ENCODE measurements at regions not wholly inside any gene's neighbourhood (a gene's known extent, or its start where the extent isn't known, plus 50 kb on each side); places are given as distances from the start of the nearest gene placed in this dataset.

DNA sequence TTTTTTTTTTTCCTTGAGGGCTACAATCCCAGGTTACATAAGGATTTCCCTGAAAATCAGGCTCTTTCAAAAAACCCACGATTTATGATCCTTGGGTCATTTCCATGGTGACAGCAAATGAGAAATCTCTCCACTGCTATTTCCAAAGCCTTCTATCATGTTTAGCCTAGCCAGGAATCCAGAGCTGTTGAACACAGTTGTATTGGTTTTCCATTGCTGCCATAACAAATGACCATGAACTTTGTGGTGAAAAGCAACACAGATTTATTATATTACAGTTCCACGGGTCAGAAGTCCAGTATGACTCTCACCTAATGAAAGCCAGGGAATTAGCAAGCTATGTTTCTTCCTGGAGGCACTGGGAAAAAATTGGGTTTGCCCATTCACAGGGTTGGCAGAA, 106.6 kb downstream of the MAF start:
- ATAC-seq (ENCODE audit: low FRiP score in 2 of 2) (no peak), DNase-seq (no peak)
- H3K27ac ChIP-seq, result no peak overlapping the region
- no peak overlapping the region for H3K4me3 ChIP-seq
- WGBS, 2 donors, result 56 to 94% methylated on average over 2 of the region's 2 CpGs
- H3K4me1 ChIP-seq, result peaks cover 0 to 7% (median 0%) of the 10 kb centered on the region in 4 donors
- TF ChIP-seq, protein P1, sequence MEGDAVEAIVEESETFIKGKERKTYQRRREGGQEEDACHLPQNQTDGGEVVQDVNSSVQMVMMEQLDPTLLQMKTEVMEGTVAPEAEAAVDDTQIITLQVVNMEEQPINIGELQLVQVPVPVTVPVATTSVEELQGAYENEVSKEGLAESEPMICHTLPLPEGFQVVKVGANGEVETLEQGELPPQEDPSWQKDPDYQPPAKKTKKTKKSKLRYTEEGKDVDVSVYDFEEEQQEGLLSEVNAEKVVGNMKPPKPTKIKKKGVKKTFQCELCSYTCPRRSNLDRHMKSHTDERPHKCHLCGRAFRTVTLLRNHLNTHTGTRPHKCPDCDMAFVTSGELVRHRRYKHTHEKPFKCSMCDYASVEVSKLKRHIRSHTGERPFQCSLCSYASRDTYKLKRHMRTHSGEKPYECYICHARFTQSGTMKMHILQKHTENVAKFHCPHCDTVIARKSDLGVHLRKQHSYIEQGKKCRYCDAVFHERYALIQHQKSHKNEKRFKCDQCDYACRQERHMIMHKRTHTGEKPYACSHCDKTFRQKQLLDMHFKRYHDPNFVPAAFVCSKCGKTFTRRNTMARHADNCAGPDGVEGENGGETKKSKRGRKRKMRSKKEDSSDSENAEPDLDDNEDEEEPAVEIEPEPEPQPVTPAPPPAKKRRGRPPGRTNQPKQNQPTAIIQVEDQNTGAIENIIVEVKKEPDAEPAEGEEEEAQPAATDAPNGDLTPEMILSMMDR (IDR thresholded peaks at IDR 0.05), result no peak
- TF ChIP-seq POLR2AphosphoS5 (IDR thresholded peaks at IDR 0.05), result no peak
- no peak for TF ChIP-seq POLR2A (IDR thresholded peaks at IDR 0.05)
- no peak for TF ChIP-seq EP300 (IDR thresholded peaks at IDR 0.05)
- H3K9me3 ChIP-seq, result no peaks in the 10 kb centered on the region
- no peaks in the 10 kb centered on the region for H3K36me3 ChIP-seq
- no peaks in the 10 kb centered on the region for H3K27me3 ChIP-seq

DNA sequence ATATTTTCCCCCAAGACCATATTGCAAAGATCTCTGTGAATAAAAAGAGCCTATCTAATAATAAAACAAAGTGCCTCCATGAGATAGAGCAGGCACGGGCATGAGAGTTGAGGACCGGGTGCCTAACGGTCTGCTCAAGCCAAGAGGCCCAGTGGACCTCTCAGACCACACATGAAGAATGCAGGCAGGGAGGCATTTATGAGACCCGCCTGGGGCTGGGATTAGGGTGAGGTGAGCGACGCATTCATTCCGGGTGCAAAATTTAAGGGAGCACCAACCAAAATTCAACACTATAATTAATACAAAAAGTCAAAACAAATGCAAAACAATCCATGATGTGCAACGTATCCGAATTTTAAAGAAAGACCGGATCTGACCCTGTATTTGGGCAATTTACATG, 108.5 kb downstream of the MAF start:
- no peaks in the 10 kb centered on the region for H3K4me1 ChIP-seq
- H3K4me3 ChIP-seq, result no peak overlapping the region
- no peaks in the 10 kb centered on the region for H3K36me3 ChIP-seq
- H3K27me3 ChIP-seq, result no peaks in the 10 kb centered on the region
- no peaks in the 10 kb centered on the region for H3K9me3 ChIP-seq
- DNase-seq, result no peak
- no peak overlapping the region for H3K27ac ChIP-seq
- WGBS, 2 donors, result 83 to 92% methylated on average over 10 of the region's 10 CpGs
- TF ChIP-seq EP300 (IDR thresholded peaks at IDR 0.05), result no peak
- TF ChIP-seq POLR2AphosphoS5 (IDR thresholded peaks at IDR 0.05), result no peak
- TF ChIP-seq, protein P1 (IDR thresholded peaks at IDR 0.05), result no peak
- no peak for ATAC-seq (ENCODE audit: low FRiP score in 2 of 2)

DNA sequence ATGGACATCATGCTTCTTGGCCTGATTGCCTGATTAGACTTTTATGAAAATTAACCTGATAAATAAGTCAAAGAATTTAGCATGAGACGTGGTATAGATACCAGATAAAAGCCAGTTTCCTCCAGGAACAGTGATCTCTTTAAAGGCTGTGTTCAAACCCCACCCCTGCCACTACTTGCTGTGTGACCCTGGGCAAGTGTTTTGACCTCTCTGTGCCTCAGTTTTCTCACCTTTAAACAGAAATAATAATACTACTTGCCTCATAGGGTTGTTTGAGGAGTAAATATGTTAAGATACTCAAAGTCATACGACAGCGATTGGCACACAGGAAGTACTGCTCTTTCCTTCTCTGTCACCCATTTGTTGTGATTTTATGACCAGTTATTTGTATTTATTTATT, 115.5 kb downstream of the MAF start:
- H3K27me3 ChIP-seq, result no peaks in the 10 kb centered on the region

DNA sequence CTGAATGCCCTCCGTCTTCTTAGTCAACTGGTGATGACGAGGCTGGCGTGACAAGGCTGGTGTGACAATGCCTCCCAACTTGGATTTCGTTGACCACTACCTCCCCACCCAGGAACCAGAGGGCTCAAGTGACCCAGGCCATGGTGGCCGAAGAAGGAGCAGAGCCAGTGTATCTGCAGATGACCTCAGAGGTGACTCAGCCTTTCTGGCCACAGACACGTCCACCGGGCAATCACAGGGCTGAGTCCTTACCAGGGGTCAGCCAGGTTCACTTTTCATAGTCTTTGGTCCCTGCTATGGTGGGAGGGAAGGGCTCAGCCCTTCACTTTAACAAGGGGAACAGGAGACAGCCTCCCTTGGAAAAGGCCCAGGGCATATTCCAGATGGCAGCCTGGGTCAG, 116.3 kb downstream of the MAF start:
- TF ChIP-seq, protein P1 (IDR thresholded peaks at IDR 0.05), result no peak
- TF ChIP-seq POLR2A (IDR thresholded peaks at IDR 0.05) (no peak), POLR2AphosphoS5 (IDR thresholded peaks at IDR 0.05) (no peak), EP300 (IDR thresholded peaks at IDR 0.05) (no peak)
- peak in 1 of 2 donors; percentile 13 for ATAC-seq (ENCODE audit: low FRiP score in 2 of 2)
- Histone ChIP-seq H3K4me1 (no peaks in the 10 kb centered on the region), H3K4me3 (no peak overlapping the region), H3K36me3 (no peaks in the 10 kb centered on the region), H3K9me3 (no peaks in the 10 kb centered on the region), H3K27me3 (no peaks in the 10 kb centered on the region), H3K27ac (no peak overlapping the region)
- no peak for DNase-seq
- 87 to 91% methylated on average over 4 to 7 of the region's 7 CpGs for WGBS, 2 donors

More for the DNA sequence above, 115.5 kb downstream of the MAF start:
- ATAC-seq (ENCODE audit: low FRiP score in 2 of 2) (no peak), DNase-seq (no peak)
- H3K4me1 ChIP-seq, result no peaks in the 10 kb centered on the region
- no peak overlapping the region for H3K27ac ChIP-seq
- 81 to 85% methylated on average over 3 of the region's 3 CpGs for WGBS, 2 donors
- H3K36me3 ChIP-seq, result no peaks in the 10 kb centered on the region
- no peak overlapping the region for H3K4me3 ChIP-seq
- TF ChIP-seq EP300 (IDR thresholded peaks at IDR 0.05), result no peak
- no peak for TF ChIP-seq POLR2AphosphoS5 (IDR thresholded peaks at IDR 0.05)
- TF ChIP-seq, protein P1 (IDR thresholded peaks at IDR 0.05), result no peak
- TF ChIP-seq POLR2A (IDR thresholded peaks at IDR 0.05), result no peak
- H3K9me3 ChIP-seq, result no peaks in the 10 kb centered on the region

DNA sequence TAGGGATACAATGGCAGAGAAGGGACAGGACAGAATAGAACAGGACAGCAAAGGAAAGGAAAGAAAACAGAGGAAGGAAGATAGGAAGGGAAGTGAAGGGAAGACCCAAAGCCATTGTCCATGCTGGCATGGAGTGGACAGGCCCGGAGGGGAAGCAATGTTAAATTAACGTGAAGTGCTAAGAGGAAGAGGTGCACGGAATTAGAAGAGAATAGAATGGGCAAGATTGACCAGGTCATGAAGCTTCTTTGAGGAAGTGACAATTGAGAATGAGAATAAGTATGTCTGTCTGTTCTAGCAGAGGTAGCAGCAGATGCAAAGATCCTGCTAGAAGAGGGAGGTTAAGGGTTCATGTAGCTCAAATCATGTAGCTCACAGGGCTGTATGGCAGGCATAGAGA, 117.2 kb downstream of the MAF start:
- 67 to 74% methylated on average over 3 of the region's 3 CpGs for WGBS, 2 donors
- H3K9me3 ChIP-seq, result no peaks in the 10 kb centered on the region
- no peak for ATAC-seq (ENCODE audit: low FRiP score in 2 of 2)
- no peaks in the 10 kb centered on the region for H3K36me3 ChIP-seq
- H3K4me1 ChIP-seq, result no peaks in the 10 kb centered on the region
- no peaks in the 10 kb centered on the region for H3K27me3 ChIP-seq
- no peak overlapping the region for H3K4me3 ChIP-seq
- TF ChIP-seq EP300 (IDR thresholded peaks at IDR 0.05) (no peak), POLR2AphosphoS5 (IDR thresholded peaks at IDR 0.05) (no peak), POLR2A (IDR thresholded peaks at IDR 0.05) (no peak)
- TF ChIP-seq, protein P1 (IDR thresholded peaks at IDR 0.05), result no peak
- DNase-seq, result no peak
- no peak overlapping the region for H3K27ac ChIP-seq

Measured in upper lobe of left lung (tissue), 6 donors.